ENCODE measurements at regions not wholly inside any gene's neighbourhood (a gene's known extent, or its start where the extent isn't known, plus 50 kb on each side); places are given as distances from the start of the nearest gene placed in this dataset.

DNA sequence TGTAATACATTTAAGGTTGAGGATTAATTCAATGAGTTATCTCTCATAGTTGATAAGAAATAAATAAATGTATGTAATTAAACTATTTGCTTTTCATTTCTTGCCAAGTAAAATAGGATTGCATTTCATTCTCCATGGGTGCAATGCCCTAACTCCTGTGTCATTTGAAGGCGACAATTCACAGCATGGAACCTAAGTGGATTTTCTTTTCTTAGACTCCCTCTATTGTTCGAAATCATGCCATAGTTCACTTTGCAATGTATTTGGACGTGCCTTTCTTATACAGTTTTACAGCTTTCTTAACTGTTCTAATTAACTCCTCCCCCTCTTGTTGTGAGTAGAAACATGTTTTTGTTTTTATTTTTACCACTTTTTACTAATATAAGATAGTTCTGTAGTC is 263.0 kb downstream of the B3GLCT start:
- Histone ChIP-seq H3K4me2 (ENCODE audit: low read length) (no peak overlapping the region), H3K27me3 (ENCODE audit: insufficient read depth, low read length) (peaks cover 39% of the 10 kb centered on the region), H3K4me3 (replicated peaks in 1 of 2; ENCODE audit: low read depth in 1 of 2, low read length in 2 of 2) (no peak overlapping the region), H3K9ac (ENCODE audit: low read length) (no peak overlapping the region), H3K36me3 (ENCODE audit: control insufficient read depth in 1 of 2, insufficient read depth in 2 of 2, low read length in 2 of 2) (no peaks in the 10 kb centered on the region), H3K4me1 (ENCODE audit: control insufficient read depth in 1 of 2, insufficient read depth in 2 of 2, low read length in 2 of 2) (no peaks in the 10 kb centered on the region), H3K79me2 (ENCODE audit: insufficient read depth, low read length) (no peaks in the 10 kb centered on the region), H2AFZ (ENCODE audit: low read depth, low read length, poor library complexity, severe bottlenecking) (no peak overlapping the region), H3K9me3 (ENCODE audit: control insufficient read depth in 1 of 2, insufficient read depth in 1 of 2, low read depth in 1 of 2, low read length in 2 of 2) (no peaks in the 10 kb centered on the region), H3K27ac (ENCODE audit: low read depth, low read length) (no peak overlapping the region), H3K9me2 (ENCODE audit: insufficient read depth) (no peaks in the 10 kb centered on the region), H4K20me1 (ENCODE audit: insufficient read depth) (no peaks in the 10 kb centered on the region)
- POLR2A ChIA-PET = no interaction called here
- intact Hi-C loops (cut with micrococcal nuclease) = no loop called here
- ATAC-seq (no peak), DNase-seq (ENCODE audit: low read depth, low spot score) (no peak)
- BruUV-seq (replicated peaks) = no TSS peak
- TF ChIP-seq CBX3 (IDR thresholded peaks at IDR 0.05; ENCODE audit: low read depth) (no peak), EGR1 (IDR thresholded peaks at IDR 0.05; ENCODE audit: low read depth) (no peak), JUND (IDR thresholded peaks at IDR 0.05) (no peak), EZH2phosphoT487 (IDR thresholded peaks at IDR 0.05; ENCODE audit: borderline replicate concordance) (no peak), POLR2A (IDR thresholded peaks at IDR 0.05; ENCODE audit: borderline replicate concordance, extremely low read depth, insufficient read depth, insufficient read length) (no peak), ELF1 (IDR thresholded peaks at IDR 0.05; ENCODE audit: borderline replicate concordance, low read depth) (no peak), POLR2AphosphoS5 (IDR thresholded peaks at IDR 0.05; ENCODE audit: low read depth, low read length) (no peak), YY1 (IDR thresholded peaks at IDR 0.05; ENCODE audit: extremely low read depth, insufficient replicate concordance, low read depth, low read length) (no peak), SIN3A (IDR thresholded peaks at IDR 0.05; ENCODE audit: low read depth) (no peak), CTCF (IDR thresholded peaks at IDR 0.05 in 2 of 3, conservative IDR thresholded peaks at IDR 0.05 in 1 of 3; ENCODE audit: borderline replicate concordance in 1 of 3, insufficient read depth in 1 of 3, low read depth in 2 of 3, low read length in 2 of 3) (no peak), ZFX (IDR thresholded peaks at IDR 0.05) (no peak), ZNF274 (IDR thresholded peaks at IDR 0.05; ENCODE audit: low read depth, low read length) (no peak), RAD21 (IDR thresholded peaks at IDR 0.05; ENCODE audit: low read depth) (no peak), CEBPB (IDR thresholded peaks at IDR 0.05; ENCODE audit: low read depth) (no peak), FOSL1 (IDR thresholded peaks at IDR 0.05; ENCODE audit: low read depth) (no peak), TCF7L2 (IDR thresholded peaks at IDR 0.05; ENCODE audit: borderline replicate concordance, extremely low read depth, insufficient read depth, insufficient read length) (no peak), SRF (IDR thresholded peaks at IDR 0.05; ENCODE audit: low read depth) (no peak), SP1 (IDR thresholded peaks at IDR 0.05; ENCODE audit: low read depth) (no peak)
- TF ChIP-seq, protein P1, sequence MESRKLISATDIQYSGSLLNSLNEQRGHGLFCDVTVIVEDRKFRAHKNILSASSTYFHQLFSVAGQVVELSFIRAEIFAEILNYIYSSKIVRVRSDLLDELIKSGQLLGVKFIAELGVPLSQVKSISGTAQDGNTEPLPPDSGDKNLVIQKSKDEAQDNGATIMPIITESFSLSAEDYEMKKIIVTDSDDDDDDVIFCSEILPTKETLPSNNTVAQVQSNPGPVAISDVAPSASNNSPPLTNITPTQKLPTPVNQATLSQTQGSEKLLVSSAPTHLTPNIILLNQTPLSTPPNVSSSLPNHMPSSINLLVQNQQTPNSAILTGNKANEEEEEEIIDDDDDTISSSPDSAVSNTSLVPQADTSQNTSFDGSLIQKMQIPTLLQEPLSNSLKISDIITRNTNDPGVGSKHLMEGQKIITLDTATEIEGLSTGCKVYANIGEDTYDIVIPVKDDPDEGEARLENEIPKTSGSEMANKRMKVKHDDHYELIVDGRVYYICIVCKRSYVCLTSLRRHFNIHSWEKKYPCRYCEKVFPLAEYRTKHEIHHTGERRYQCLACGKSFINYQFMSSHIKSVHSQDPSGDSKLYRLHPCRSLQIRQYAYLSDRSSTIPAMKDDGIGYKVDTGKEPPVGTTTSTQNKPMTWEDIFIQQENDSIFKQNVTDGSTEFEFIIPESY (IDR thresholded peaks at IDR 0.05; ENCODE audit: extremely low read depth, insufficient replicate concordance, low read length) = no peak
- TF ChIP-seq, protein P2, sequence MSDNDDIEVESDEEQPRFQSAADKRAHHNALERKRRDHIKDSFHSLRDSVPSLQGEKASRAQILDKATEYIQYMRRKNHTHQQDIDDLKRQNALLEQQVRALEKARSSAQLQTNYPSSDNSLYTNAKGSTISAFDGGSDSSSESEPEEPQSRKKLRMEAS (IDR thresholded peaks at IDR 0.05) = no peak
- RAD21 ChIA-PET (ENCODE audit: low non-redundant PET in 1 of 2, low total read pairs in 2 of 2, uncharacterized antibody in 2 of 2, unreplicated experiment in 2 of 2) = no interaction called here
- CTCF ChIA-PET = no interaction called here
